GM21576 (cell line): ENCODE measurements at regions not wholly inside any gene's neighbourhood (a gene's known extent, or its start where the extent isn't known, plus 50 kb on each side); places are given as distances from the start of the nearest gene placed in this dataset.

Experiments
- ATAC-seq: cut with Tn5 transposase; IDR thresholded peaks from one replicate; pipeline ENCODE4 v1.9.1; 2021; ENCODE audit warnings: mild to moderate bottlenecking, moderate library complexity; ENCODE audit not compliant: unreplicated experiment

- ATAC-seq = no peak
These were observed 405.7 kb upstream of the SALL1 start for GRCh38 chr16:51556694-51557340.

DNA sequence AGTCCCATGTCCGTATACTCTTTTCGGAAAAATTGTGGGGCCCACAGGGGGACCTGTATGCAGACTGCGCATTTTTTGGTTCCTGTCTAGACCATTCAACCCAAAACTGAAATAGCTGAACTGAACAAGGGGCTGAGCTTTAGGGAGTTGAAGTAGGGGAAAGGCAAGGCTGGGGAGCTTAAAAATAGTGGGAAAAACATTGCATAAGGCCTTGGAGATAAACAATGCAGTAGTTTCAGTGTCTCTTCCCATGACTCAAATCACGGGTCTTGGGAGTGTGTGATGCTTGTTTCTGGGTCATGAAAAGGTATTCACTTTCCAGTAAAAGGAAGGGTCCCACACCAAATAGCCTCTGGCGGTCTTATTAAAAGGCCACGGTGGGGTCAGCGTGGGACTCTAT is 402.8 kb upstream of the SALL1 start:
- no peak for ATAC-seq

GRCh38 chr16:51553314-51553713 is 402.2 kb upstream of the SALL1 start:
- ATAC-seq = no peak

DNA sequence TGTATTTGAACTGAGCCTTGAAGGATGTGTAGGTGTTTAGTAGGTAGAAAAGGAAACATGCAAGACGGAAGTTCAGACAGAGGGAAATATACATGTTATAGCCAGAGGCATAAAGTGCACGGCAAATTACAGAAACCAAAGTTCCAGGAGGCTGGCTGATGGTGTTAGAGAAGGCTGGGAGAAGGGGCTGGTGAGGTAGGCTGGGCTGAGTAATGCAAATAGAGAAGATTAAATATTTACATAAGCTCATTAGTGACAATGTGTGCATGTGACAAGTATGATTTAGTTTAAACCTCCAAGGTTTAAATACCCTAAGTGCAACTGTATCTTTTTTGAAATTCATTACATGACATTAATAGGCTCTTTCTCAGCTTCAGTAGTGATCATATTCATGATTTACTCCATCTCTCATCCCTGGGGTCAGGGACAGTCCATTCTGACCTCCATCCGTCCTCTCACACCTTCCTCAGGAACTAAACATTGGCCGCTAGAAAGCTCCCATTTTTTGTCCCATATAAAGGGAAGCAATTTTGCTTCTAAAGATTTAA is 399.8 kb upstream of the SALL1 start:
- ATAC-seq = no peak

GRCh38 chr16:51549836-51550235 is 398.8 kb upstream of the SALL1 start:
- ATAC-seq = no peak

- no peak for ATAC-seq
These were observed 394.9 kb upstream of the SALL1 start for GRCh38 chr16:51545951-51546350.

- no peak for ATAC-seq
These were observed 393.9 kb upstream of the SALL1 start for GRCh38 chr16:51544851-51545467.

GRCh38 chr16:51543971-51544370 is 392.9 kb upstream of the SALL1 start:
- no peak for ATAC-seq

DNA sequence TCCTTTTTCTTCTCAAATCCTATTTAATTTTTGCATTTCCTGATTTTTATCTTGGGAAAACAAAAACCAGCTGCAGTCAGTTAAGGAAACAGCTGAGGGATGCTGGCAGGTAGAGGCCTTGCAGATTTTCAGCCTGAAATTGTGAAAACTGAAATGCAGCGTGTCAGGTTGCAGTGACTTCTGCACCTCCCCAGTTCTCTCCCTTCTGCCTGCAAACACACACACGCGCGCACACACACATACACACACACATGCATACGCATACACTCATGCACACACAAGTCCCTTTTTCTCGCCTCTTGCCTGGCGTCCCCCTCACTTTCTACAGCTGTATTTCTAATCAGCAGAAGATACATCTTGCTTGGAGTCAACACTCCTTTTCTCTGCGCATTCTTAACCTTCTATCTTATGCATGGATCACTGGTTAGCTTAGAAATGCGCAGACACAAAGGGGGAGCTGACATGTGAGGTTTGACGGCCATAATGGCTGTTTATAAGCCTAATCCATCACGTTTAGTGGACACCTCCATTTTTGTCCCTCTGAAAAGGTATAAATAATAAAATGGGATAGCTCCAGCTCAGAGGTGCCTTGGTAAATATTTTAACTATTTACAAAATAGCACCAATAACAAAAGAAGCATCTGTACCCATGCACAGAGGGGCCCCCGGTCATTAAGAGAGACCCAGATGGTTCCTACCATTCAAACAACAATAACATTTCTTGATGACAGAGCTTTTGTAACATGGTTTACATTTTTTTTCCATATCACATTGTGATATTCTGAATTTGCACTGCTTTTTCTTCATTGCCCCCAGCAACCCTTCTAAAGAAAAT is 392.1 kb upstream of the SALL1 start:
- ATAC-seq = no peak

GRCh38 chr16:51540259-51540658 is 389.2 kb upstream of the SALL1 start:
- ATAC-seq = no peak

DNA sequence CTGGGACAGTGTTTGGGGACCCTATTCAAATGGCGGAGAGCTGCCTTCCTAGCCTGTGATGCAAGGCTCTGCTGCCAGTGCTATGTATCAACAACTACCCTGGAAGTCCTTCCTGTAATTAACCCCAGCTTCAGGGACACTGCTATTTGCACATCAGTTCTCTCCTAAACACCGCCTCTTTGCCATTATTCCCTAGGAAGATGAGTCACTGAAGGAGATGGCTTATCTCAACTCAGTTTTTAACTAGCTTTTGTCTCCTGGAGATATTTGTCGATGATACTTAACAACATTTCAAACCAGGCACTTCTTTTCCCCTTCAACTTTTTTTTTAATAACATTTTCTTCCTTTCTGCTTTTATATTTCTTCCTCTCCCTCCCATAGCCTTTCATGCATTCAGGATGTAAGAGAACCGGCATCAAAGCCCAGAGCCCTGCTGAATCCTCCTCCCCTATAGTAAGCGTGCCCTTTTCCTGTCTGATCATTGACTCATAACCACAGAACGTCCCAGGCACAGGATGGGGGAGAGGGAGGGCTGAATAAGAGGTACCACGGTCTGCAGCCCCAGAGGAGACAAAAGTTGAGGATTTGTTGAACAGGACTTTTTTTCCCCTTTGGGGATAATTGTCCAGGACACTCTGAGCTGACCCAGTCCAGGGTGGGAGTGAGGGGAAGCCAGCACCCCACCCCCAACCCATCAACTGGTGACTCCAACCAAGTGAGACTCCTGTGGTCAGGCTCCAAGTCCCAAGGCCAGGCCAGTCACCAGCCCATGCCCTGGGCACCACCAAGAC is 387.8 kb upstream of the SALL1 start:
- ATAC-seq = no peak

DNA sequence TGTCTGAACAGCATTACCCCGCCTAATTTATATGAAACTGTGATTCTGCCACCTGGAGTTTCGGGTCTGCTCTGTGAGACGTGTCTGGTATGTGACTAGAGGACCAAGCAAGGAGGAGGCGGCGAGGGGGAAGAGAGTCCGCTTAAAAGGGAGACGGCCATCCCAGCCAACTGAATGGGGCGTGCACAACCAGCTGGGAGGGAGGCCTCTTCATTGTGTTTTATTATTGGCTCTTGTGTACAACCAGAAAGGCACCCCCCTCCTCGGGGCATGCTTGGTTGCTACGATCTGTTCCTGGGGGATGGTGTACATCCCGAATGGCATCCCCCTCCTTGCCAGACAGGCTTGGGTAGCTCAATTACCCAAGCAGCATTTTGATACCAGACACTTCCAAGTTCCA is 384.5 kb upstream of the SALL1 start:
- ATAC-seq = no peak

DNA sequence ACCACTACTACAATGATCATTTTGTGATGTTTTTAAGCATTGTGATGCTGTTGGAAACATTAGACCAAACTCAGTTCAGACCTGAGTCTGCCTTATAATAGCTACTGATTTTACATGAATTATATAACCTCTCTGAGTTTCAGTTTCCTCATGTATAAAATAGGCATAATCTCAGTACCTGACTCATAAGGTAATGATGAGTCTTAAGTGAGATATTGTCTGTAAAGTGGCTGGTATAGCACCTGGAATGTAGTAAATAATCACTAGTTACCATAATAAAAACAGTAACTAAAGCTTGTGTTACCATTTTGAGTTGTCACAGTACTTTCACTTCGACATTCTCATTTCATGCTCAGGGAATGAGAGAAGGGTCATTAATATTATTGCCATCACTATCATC is 381.5 kb upstream of the SALL1 start:
- no peak for ATAC-seq

- ATAC-seq = no peak
These were observed 380.2 kb upstream of the SALL1 start for GRCh38 chr16:51531271-51531670.

GRCh38 chr16:51527349-51527748 is 376.3 kb upstream of the SALL1 start:
- ATAC-seq = no peak

DNA sequence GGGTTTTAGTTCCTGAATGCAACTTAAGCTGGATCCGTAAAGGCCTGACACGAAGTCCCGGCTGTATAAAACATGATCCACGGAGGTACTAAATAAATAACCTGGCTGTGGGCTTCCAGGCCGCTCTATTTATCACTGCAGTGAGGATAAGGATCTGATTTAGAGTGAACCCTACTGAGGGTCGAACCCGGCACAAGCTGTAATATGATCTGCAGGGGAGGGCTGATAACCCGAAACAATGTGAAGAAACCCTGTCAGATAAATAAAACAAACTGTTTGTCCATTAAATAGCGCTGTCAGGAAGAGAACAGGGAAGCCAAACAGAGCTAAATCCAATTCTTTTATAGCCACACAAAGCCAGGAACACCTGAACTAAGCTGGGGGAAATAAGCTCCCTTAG is 375.6 kb upstream of the SALL1 start:
- ATAC-seq = no peak

DNA sequence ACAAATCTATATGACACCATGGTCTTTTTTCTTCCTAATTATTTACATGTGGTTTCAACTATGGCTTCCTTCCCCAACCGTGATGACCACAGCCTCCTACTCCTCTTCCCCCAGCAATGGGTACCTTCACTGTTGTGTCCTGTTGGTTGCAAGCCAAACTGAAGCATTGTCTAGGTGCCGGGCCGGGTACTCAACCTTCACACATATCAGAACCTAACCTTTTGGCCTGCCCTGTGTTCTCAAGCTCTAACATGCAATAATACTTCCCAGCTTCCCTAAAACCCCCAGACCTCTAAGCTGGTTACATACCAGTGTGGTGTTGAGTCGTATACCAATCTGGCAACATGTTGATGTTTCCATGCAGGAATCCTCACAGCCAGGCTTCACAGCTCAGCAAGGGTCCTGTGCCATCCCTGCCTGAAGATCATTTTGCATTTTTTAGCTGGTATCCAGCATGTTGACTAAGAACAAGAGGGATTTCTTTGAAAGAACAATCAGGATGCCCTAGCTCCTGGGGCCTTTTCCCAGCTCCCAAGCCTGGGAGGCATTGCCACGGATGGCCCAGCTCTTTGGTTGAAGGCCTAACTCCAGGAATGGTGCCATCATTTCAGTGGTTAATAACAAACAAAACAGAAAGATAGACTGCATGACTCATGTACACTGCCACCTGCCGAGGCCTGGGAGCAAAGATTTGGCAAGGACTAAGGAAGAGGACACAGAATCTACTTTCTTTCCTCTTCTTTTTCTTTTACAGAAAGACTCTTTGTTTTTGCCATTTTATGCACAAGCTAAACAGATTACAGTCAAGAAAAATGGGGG is 373.7 kb upstream of the SALL1 start:
- ATAC-seq = no peak

GRCh38 chr16:51524070-51524469 is 373.0 kb upstream of the SALL1 start:
- no peak for ATAC-seq

GRCh38 chr16:51523400-51523799 is 372.3 kb upstream of the SALL1 start:
- no peak for ATAC-seq

DNA sequence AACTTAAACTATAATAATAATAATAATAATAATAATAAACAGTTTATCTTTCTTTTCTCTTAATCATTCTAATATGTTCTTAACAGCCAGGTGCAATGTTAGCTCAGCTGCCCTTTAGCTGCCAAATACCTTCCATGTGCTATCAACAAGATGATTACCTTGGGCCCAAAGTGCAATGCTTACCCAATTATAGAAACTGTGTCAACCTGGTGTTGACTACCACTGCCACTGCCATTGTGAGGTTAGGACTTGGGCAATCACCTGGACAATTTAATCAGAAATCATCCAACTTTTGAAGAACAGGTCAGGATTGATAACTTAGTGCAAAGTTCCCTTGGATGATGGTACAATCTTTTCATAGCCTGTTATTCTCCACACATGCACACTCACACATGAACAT is 371.8 kb upstream of the SALL1 start:
- no peak for ATAC-seq
